NCI-H510A (cell line): ENCODE measurements at regions not wholly inside any gene's neighbourhood (a gene's known extent, or its start where the extent isn't known, plus 50 kb on each side); places are given as distances from the start of the nearest gene placed in this dataset.

Experiments
- DNase-seq: peaks from one replicate; lab custom pipeline; 2025; lab: John Stamatoyannopoulos, UW

GRCh38 chr2:106041150-106041549 is 153.0 kb downstream of the UXS1 start:
- no peak for DNase-seq

GRCh38 chr2:106039634-106040315 is 154.3 kb downstream of the UXS1 start:
- no peak for DNase-seq

- DNase-seq: no peak
Measured at GRCh38 chr2:106038601-106039375, 155.3 kb downstream of the UXS1 start.

- DNase-seq: no peak
Measured at GRCh38 chr2:106037932-106038331, 156.2 kb downstream of the UXS1 start.

GRCh38 chr2:106037262-106037661 is 156.8 kb downstream of the UXS1 start:
- no peak for DNase-seq

- no peak for DNase-seq
Measured at GRCh38 chr2:106034325-106034724, 159.8 kb downstream of the UXS1 start.

GRCh38 chr2:106032676-106033075 is 161.4 kb downstream of the UXS1 start:
- no peak for DNase-seq

GRCh38 chr2:106030287-106031268 is 163.5 kb downstream of the UXS1 start:
- no peak for DNase-seq

GRCh38 chr2:106028192-106028591 is 165.9 kb downstream of the UXS1 start:
- DNase-seq: no peak

GRCh38 chr2:106026271-106027190 is 167.6 kb downstream of the UXS1 start:
- DNase-seq: no peak

- DNase-seq: no peak
Measured at GRCh38 chr2:106025796-106026195, 168.3 kb downstream of the UXS1 start.

GRCh38 chr2:106021662-106022028 is 172.5 kb downstream of the UXS1 start:
- no peak for DNase-seq

- DNase-seq: no peak
Measured at GRCh38 chr2:106020821-106021661, 173.1 kb downstream of the UXS1 start.

GRCh38 chr2:106020032-106020431 is 174.1 kb downstream of the UXS1 start:
- no peak for DNase-seq

GRCh38 chr2:106018141-106018540 is 176.0 kb downstream of the UXS1 start:
- no peak for DNase-seq

GRCh38 chr2:106012591-106013347 is 181.3 kb downstream of the UXS1 start:
- no peak for DNase-seq

GRCh38 chr2:106012001-106012590 is 182.0 kb downstream of the UXS1 start:
- DNase-seq: no peak

- no peak for DNase-seq
Measured at GRCh38 chr2:106011380-106011779, 182.7 kb downstream of the UXS1 start.

GRCh38 chr2:106010818-106011355 is 183.2 kb downstream of the UXS1 start:
- DNase-seq: no peak
